A549 (cell line): ENCODE measurements at regions not wholly inside any gene's neighbourhood (a gene's known extent, or its start where the extent isn't known, plus 50 kb on each side); places are given as distances from the start of the nearest gene placed in this dataset.

Source experiments
- ATAC-seq, 2 experiments: fragments of 200-7000 bp in 1 of 2; fragments of >200 bp in 1 of 2; cut with Nextera tagmentation in 1 of 2; cut with Tn5 transposase in 1 of 2; 3 replicates each; pipeline versions ENCODE4 v1.8.0 to v1.9.1; 2018 to 2020; ENCODE audit warnings: mild to moderate bottlenecking in 1 of 2, moderate library complexity in 1 of 2
- CTCF ChIA-PET: fragments of 300-600 bp; sonication (Branson Sonifier 250); formaldehyde crosslinking; extraction: SDS; loops from one replicate; lab custom pipeline; 2021; ENCODE audit warnings: antibody characterized with exemption, inconsistent platforms; lab: Yijun Ruan, JAX
- POLR2A ChIA-PET: fragments of 350-600 bp; formaldehyde crosslinking; extraction: SDS; loops from one replicate; lab custom pipeline; 2021; ENCODE audit warnings: antibody characterized with exemption, inconsistent platforms; lab: Yijun Ruan, JAX
- DNase-seq, 2 experiments: peaks; one replicate each; pipeline versions ENCODE4 v3.0.0 to v3.0.0-alpha.2; 2011 to 2016; ENCODE audit warnings: low read depth in 1 of 2, low spot score in 1 of 2
- FAIRE-seq: peaks from 2 replicates; lab custom pipeline; 2011; peaks lifted over from hg19 to GRCh38; lab: Jason Lieb, UNC
- H3K27ac ChIP-seq, 2 experiments: fragments of >200 bp; sonication (Bioruptor Twin); formaldehyde crosslinking; 3 replicates each; pipeline ENCODE4 v1.5.1; 2016 to 2017
- H3K4me1 ChIP-seq: fragments of >200 bp; sonication (Bioruptor Twin); formaldehyde crosslinking; 3 replicates; pipeline ENCODE4 v1.6.1; 2016
- H3K4me2 ChIP-seq: fragments of >200 bp; sonication (Bioruptor Twin); formaldehyde crosslinking; 3 replicates; pipeline ENCODE4 v1.6.1; 2016
- H3K4me3 ChIP-seq: fragments of >200 bp; sonication (Bioruptor Twin); formaldehyde crosslinking; 3 replicates; pipeline ENCODE4 v1.5.1; 2016
- H3K9me3 ChIP-seq: fragments of >200 bp; sonication (Bioruptor Twin); formaldehyde crosslinking; 3 replicates; pipeline ENCODE4 v1.6.1; 2016
- BCL3 ChIP-seq: fragments of >200 bp; sonication (Bioruptor Twin); formaldehyde crosslinking; IDR thresholded peaks from 3 replicates; pipeline ENCODE4 v1.6.1; 2016
- CBX8 ChIP-seq: fragments of 200-600 bp; sonication (generic); IDR thresholded peaks from 2 replicates; pipeline ENCODE4 v1.6.1; 2016
- CHD2 ChIP-seq: fragments of 150-350 bp; IDR thresholded peaks from 2 replicates; pipeline ENCODE4 v1.6.1; 2014; ENCODE audit warnings: low read length; ENCODE audit not compliant: partially characterized antibody
- CTCF ChIP-seq: fragments of >200 bp; sonication (Bioruptor Twin); formaldehyde crosslinking; IDR thresholded peaks from 3 replicates; pipeline ENCODE4 v1.5.1; 2016
- EHF ChIP-seq: fragments of 250-450 bp; sonication (Bioruptor Pico); IDR thresholded peaks from 2 replicates; pipeline ENCODE4 v1.5.0; 2020; ENCODE audit warnings: mild to moderate bottlenecking
- EHMT2 ChIP-seq: fragments of 200-600 bp; sonication (generic); IDR thresholded peaks from 2 replicates; pipeline ENCODE4 v1.6.1; 2016; ENCODE audit warnings: antibody characterized with exemption, low read depth, mild to moderate bottlenecking, moderate library complexity
- EP300 ChIP-seq, 2 experiments: fragments of >200 bp; sonication (Bioruptor Twin); formaldehyde crosslinking; IDR thresholded peaks; 2 replicates in 1 of 2; 3 replicates in 1 of 2; pipeline ENCODE4 v1.6.1; 2016 to 2017
- FOSB ChIP-seq: fragments of 250-450 bp; sonication (Bioruptor Pico); IDR thresholded peaks from 2 replicates; pipeline ENCODE4 v1.5.0; 2020; ENCODE audit warnings: mild to moderate bottlenecking, moderate library complexity
- FOSL2 ChIP-seq, 2 experiments: fragments of 450-650 bp in 1 of 2; fragments of >200 bp in 1 of 2; sonication (Bioruptor Twin) in 1 of 2; formaldehyde crosslinking; IDR thresholded peaks; 2 replicates each; pipeline versions ENCODE4 v1.5.0 to v1.6.1; 2016 to 2020; ENCODE audit warnings: mild to moderate bottlenecking in 1 of 2, moderate library complexity in 1 of 2
- HEYL ChIP-seq: fragments of 250-450 bp; sonication (Bioruptor Pico); IDR thresholded peaks from 2 replicates; pipeline ENCODE4 v1.8.0; 2021; ENCODE audit warnings: mild to moderate bottlenecking, moderate library complexity
- HOXB13 ChIP-seq: fragments of 250-450 bp; sonication (Bioruptor Pico); IDR thresholded peaks from 2 replicates; pipeline ENCODE4 v1.5.0; 2020; ENCODE audit warnings: low read depth, mild to moderate bottlenecking, moderate library complexity
- HOXB5 ChIP-seq: fragments of 250-450 bp; sonication (Bioruptor Pico); IDR thresholded peaks from 2 replicates; pipeline ENCODE4 v1.5.0; 2020; ENCODE audit warnings: mild to moderate bottlenecking, moderate library complexity
- JUN ChIP-seq, 2 experiments: fragments of >200 bp; sonication (Bioruptor Twin); formaldehyde crosslinking; IDR thresholded peaks; 2 replicates in 1 of 2; 3 replicates in 1 of 2; pipeline ENCODE4 v1.6.1; 2016 to 2017
- JUNB ChIP-seq: fragments of >200 bp; sonication (Bioruptor Twin); formaldehyde crosslinking; IDR thresholded peaks from 2 replicates; pipeline ENCODE4 v1.6.1; 2016
- KDM1A ChIP-seq: fragments of 200-600 bp; sonication (generic); IDR thresholded peaks from 2 replicates; pipeline ENCODE4 v1.6.1; 2016; ENCODE audit warnings: low read depth, mild to moderate bottlenecking
- MAFK ChIP-seq: fragments of 450-650 bp; IDR thresholded peaks from 2 replicates; pipeline ENCODE4 v1.6.1; 2014; ENCODE audit not compliant: partially characterized antibody
- NFE2L2 ChIP-seq: fragments of 150-350 bp; conservative IDR thresholded peaks from 2 replicates; pipeline ENCODE4 v1.6.1; 2014; ENCODE audit warnings: low read length
- POLR2AphosphoS2 ChIP-seq: conservative IDR thresholded peaks from 2 replicates; pipeline ENCODE4 v1.6.1; 2012; ENCODE audit warnings: low read length, improper control_type of control experiment, inconsistent platforms
- REST ChIP-seq: fragments of 200-600 bp; sonication (generic); IDR thresholded peaks from 2 replicates; pipeline ENCODE4 v1.6.1; 2016; ENCODE audit warnings: antibody characterized with exemption, mild to moderate bottlenecking, moderate library complexity
- RFX5 ChIP-seq: fragments of 450-650 bp; IDR thresholded peaks from 2 replicates; pipeline ENCODE4 v1.7.1; 2014; ENCODE audit warnings: antibody characterized with exemption, mild to moderate bottlenecking, moderate library complexity
- ZFP36 ChIP-seq: fragments of 450-650 bp; IDR thresholded peaks from 2 replicates; pipeline ENCODE4 v1.6.1; 2014; ENCODE audit warnings: borderline replicate concordance; ENCODE audit not compliant: partially characterized antibody
- ZNF302 ChIP-seq: fragments of 250-450 bp; sonication (Bioruptor Pico); IDR thresholded peaks from 2 replicates; pipeline ENCODE4 v1.9.0; 2021; ENCODE audit warnings: inconsistent platforms, mild to moderate bottlenecking, moderate library complexity
- ZSCAN20 ChIP-seq: fragments of 250-450 bp; sonication (Bioruptor Pico); IDR thresholded peaks from 2 replicates; pipeline ENCODE4 v1.8.0; 2022; ENCODE audit warnings: mild to moderate bottlenecking, moderate library complexity
- WGBS: methylation state at CpG from one replicate; pipeline ENCODE4 v1.1.6; 2017; ENCODE audit errors: missing lambda C conversion rate; 5-methylcytosine and 5-hydroxymethylcytosine counted together

GRCh38 chr12:93148412-93148811, 219.3 kb upstream of the EEA1 start:
- CTCF ChIA-PET, result interaction anchor here (1.3 kb wide), 1 partner anchor 52 kb away, joined by 3 read pairs; no protein-coding TSS in a partner anchor

GRCh38 chr12:93149229-93149628, 220.1 kb upstream of the EEA1 start:
- ChIA-PET CTCF (interaction anchor here (1.3 kb wide), 1 partner anchor 53 kb away, joined by 3 read pairs; no protein-coding TSS in a partner anchor), POLR2A (no interaction called here)
- ATAC-seq, result no peak
- Histone ChIP-seq H3K4me3 (no peak overlapping the region), H3K4me1 (no peaks in the 10 kb centered on the region), H3K27ac (no peak overlapping the region), H3K9me3 (no peaks in the 10 kb centered on the region), H3K4me2 (no peak overlapping the region)
- DNase-seq, result no peak
- FAIRE-seq, result no peak
- WGBS, result 76% methylated on average over 2 of the region's 2 CpGs
- TF ChIP-seq JUN (IDR thresholded peaks at IDR 0.05) (no peak), CTCF (no peak), HOXB5 (no peak), HEYL (CRISPR knock-in tag) (no peak), HOXB13 (no peak), MAFK (no peak), FOSL2 (IDR thresholded peaks at IDR 0.05) (no peak), FOSL2 (CRISPR knock-in tag; IDR thresholded peaks at IDR 0.05) (no peak), NFE2L2 (no peak), EHF (no peak), BCL3 (no peak), KDM1A (no peak), FOSB (CRISPR knock-in tag) (no peak), CBX8 (no peak), REST (no peak)

More at GRCh38 chr12:93148412-93148811, 219.3 kb upstream of the EEA1 start:
- Histone ChIP-seq H3K4me2 (no peak overlapping the region), H3K9me3 (no peaks in the 10 kb centered on the region), H3K4me1 (no peaks in the 10 kb centered on the region), H3K27ac (no peak overlapping the region), H3K4me3 (no peak overlapping the region)
- ATAC-seq (no peak), DNase-seq (no peak), FAIRE-seq (no peak)
- TF ChIP-seq POLR2AphosphoS2 (no peak), EHMT2 (no peak), RFX5 (no peak), JUNB (no peak), BCL3 (no peak), ZFP36 (no peak), EP300 (IDR thresholded peaks at IDR 0.05) (no peak), CBX8 (no peak), REST (no peak), ZNF302 (no peak), HOXB13 (no peak), CHD2 (no peak), ZSCAN20 (CRISPR knock-in tag) (no peak)
- POLR2A ChIA-PET, result no interaction called here
- 46% methylated on average over 3 of the region's 3 CpGs for WGBS
